GM12874 (cell line): ENCODE measurements at regions not wholly inside any gene's neighbourhood (a gene's known extent, or its start where the extent isn't known, plus 50 kb on each side); places are given as distances from the start of the nearest gene placed in this dataset.

Source experiments
- TF ChIP-seq, protein P1 (sequence below): IDR thresholded peaks from 2 replicates; pipeline ENCODE4 v1.5.1; 2011; ENCODE audit warnings: low read depth, mild to moderate bottlenecking, control low read depth, low read length, moderate library complexity; ENCODE audit not compliant: insufficient read depth

DNA sequence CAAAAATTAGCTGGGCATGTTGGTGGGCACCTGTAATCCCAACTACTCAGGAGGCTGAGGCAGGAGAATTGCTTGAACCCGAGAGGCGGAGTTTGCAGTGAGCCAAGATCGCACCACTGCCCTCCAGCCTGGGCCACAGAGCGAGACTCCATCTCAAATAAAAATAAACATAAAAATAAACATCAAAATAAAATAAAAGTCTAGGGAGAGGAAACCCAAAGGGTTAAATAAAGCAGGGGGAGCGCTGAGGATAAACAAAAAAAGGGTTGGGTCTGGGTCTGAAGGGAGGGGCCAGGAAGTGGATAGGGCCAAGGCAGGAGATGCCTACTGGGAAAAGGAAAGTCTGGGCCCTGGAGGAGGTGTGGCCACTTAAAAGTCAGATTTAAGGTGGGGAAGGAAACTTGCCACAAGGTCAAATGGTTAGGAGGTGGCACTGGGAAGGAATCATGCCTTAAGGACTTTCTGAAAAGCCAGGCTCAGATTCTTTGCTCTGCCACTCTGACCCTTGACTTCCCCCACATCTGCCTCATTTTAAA, 150.0 kb downstream of the ADSS2 start:
- TF ChIP-seq, protein P1, sequence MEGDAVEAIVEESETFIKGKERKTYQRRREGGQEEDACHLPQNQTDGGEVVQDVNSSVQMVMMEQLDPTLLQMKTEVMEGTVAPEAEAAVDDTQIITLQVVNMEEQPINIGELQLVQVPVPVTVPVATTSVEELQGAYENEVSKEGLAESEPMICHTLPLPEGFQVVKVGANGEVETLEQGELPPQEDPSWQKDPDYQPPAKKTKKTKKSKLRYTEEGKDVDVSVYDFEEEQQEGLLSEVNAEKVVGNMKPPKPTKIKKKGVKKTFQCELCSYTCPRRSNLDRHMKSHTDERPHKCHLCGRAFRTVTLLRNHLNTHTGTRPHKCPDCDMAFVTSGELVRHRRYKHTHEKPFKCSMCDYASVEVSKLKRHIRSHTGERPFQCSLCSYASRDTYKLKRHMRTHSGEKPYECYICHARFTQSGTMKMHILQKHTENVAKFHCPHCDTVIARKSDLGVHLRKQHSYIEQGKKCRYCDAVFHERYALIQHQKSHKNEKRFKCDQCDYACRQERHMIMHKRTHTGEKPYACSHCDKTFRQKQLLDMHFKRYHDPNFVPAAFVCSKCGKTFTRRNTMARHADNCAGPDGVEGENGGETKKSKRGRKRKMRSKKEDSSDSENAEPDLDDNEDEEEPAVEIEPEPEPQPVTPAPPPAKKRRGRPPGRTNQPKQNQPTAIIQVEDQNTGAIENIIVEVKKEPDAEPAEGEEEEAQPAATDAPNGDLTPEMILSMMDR = no peak

DNA sequence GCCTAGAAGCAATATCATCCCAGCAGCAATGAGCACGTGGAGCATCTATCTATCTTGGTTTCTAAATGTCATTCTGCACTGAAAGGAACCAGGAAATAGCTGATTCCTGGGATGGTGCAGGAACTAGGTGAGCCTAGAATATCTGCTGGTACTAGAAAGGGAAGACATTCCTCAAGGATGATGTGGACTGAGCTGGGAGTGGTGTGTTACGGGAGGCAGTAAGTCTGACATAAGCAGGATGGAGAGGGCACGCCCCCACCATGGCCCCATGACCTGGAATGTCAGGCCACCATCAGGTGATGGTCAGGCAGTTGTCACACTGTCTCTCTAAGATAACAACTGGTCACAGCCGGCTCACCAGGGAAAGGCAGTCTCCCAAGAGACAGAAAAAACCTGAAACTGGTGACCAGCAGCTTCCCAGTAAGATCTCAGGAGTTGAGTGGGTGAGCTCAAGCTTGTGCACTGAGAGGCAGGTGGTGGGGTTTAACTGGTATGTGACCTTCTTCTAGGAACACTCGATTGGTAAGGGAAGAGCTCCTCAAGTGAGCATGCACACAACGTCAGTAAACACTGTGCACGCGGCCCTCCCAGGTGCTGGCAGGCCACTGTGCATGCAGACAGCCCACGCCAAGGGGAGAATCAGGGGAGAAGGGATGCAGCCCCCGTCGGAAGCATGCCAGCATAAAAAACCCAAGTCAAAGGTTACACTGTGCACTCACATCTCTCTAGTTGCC, 148.7 kb downstream of the ADSS2 start:
- TF ChIP-seq, protein P1 = no peak

DNA sequence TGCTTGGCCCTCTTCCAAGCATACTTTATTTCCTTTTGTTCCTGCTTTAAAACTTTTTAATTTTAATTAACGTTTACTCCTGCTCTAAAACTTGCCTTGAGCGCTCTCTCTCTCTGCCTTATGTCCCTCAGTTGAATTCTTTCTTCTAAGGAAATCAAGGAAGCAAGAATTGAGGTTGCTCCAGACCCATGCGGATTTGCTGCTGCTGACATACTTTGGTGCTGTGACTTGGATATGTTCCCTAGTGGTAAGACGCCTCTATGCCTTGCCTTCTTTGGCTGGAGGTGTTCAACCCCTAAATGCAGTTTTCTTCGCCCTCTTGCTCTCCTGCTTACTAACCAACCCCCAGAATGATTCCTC, 148.1 kb downstream of the ADSS2 start:
- TF ChIP-seq, protein P1 = no peak

DNA sequence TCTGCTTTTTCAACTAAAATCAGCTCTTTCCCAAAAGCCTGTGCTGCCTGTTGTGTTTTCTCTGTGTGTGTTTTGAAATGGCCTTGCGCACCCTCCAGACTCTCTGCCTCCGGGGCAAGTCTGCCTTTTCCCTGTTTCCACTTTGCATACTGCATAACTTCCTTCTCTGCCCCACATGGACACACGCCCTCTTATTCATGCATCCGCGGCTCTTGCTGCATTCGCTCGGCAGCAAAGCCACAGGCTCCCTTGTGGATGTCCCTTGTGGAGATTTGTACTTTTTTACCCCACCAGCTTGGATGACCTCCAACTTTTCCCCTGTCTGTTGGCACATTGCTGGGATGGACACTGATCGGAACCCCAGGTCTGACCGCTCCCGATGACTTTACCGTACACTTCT, 147.6 kb downstream of the ADSS2 start:
- TF ChIP-seq, protein P1 = no peak

DNA sequence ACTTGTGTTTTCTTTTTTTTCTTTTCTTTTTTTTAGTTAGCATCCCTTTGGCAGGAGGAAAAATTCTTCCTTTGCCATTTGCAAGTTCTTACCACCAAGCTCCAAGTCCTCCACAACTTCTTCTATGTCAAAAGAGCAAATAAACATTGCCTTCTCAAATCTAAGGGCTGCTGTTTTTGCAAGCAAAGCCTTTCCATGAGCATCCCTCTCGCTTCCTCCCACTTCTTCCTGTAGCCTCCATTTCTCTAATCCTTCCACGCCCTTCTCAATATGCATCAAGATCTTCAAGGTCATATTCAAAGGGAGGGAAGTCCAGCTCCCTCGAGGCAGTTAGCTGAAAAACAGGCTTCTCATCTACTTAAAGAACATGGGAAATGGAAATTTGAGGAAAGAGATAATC, 147.1 kb downstream of the ADSS2 start:
- TF ChIP-seq, protein P1 = no peak

DNA sequence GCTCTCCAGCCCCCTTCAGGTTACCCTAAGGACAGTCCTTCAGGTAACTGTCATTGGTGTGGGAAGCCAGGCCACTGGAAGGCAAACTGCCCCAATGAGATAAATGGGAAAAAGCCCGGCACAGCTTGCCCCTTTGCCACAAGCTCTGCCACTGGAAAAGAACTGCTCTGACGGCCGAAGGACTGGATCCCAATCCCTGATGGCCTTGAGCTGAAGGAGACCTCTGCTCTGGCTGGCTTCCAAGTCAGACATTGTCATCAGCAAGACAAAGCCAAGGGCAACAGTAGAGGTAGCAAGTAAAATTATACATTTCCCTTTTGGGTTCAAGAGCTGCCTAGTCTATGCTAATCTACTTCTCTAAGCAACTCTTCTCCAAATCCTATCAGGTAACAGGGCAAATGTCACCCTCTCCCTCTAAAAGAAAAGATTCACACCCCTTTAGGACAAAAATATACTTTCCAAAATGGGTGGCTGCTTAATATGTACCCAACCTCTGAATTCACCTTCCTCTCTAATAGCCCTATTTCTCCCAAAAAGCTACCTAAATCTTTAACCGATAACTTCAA, 145.8 kb downstream of the ADSS2 start:
- TF ChIP-seq, protein P1 = no peak

DNA sequence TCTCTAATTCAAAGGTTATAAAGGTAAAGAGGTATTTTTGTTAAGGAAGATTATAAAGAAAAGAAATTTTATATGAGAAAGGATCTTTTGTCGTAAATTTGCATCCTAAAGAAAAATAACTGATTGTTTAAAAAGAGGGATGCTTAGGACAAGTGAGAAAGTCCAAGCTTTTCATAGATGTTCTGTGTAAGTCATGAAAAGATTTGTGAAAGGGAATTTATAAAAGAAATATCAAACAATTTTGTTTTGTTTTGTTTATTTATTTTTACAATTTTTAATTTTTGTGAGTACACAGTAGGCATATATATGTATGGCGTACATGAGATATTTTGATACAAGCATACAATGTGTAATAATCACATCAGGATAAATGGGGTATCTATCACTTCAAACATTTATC, 145.2 kb downstream of the ADSS2 start:
- TF ChIP-seq, protein P1 = no peak
